PC-3 (cell line): ENCODE measurements at regions not wholly inside any gene's neighbourhood (a gene's known extent, or its start where the extent isn't known, plus 50 kb on each side); places are given as distances from the start of the nearest gene placed in this dataset.

ENCODE experiments used
- ATAC-seq: fragments of 200-7000 bp; cut with Tn5 transposase; 2 replicates; pipeline ENCODE4 v1.9.1; 2020; ENCODE audit warnings: mild to moderate bottlenecking, moderate library complexity
- BruUV-seq: library from RNA; stranded (reverse); fragments of 400-500 nt; replicated peaks from 2 replicates; lab custom pipeline; 2021; lab: Mats Ljungman, UMichigan
- CTCF ChIA-PET: fragments of 300-600 bp; sonication (Branson Sonifier 250); formaldehyde crosslinking; loops from one replicate; lab custom pipeline; 2022; ENCODE audit warnings: antibody characterized with exemption; lab: Charles Lee
- POLR2A ChIA-PET: fragments of 300-600 bp; sonication (Branson Sonifier 250); formaldehyde crosslinking; loops from one replicate; lab custom pipeline; 2022; ENCODE audit warnings: antibody characterized with exemption; ENCODE audit not compliant: unreplicated experiment; lab: Charles Lee
- DNase-seq: peaks from one replicate; pipeline ENCODE4 v3.0.0-alpha.2; 2015
- H2AFZ ChIP-seq: fragments of 300-600 bp; sonication (generic); 2 replicates; pipeline ENCODE4 v1.6.0; 2016; ENCODE audit warnings: antibody characterized with exemption, low read length
- H3F3A ChIP-seq: fragments of 300-600 bp; sonication (generic); one replicate; pipeline ENCODE4 v1.6.0; 2017; ENCODE audit warnings: antibody characterized with exemption, low read length, control low read depth, mild to moderate bottlenecking; ENCODE audit not compliant: unreplicated experiment
- H3K27ac ChIP-seq: fragments of 300-600 bp; sonication (generic); 2 replicates; pipeline ENCODE4 v1.5.1; 2016; ENCODE audit warnings: mild to moderate bottlenecking, low read length
- H3K27me3 ChIP-seq: fragments of 300-600 bp; sonication (generic); 2 replicates; pipeline ENCODE4 v1.6.1; 2016; ENCODE audit warnings: low read length, mixed read lengths
- H3K36me3 ChIP-seq: fragments of 300-600 bp; sonication (generic); 2 replicates; pipeline ENCODE4 v1.6.1; 2016; ENCODE audit warnings: low read depth, mixed run types, low read length, mixed read lengths
- H3K4me1 ChIP-seq: fragments of 300-600 bp; sonication (generic); 2 replicates; pipeline ENCODE4 v1.5.1; 2016; ENCODE audit warnings: low read length; ENCODE audit not compliant: insufficient read depth
- H3K4me2 ChIP-seq: fragments of 300-600 bp; sonication (generic); 2 replicates; pipeline ENCODE4 v1.6.0; 2016; ENCODE audit warnings: low read length
- H3K4me3 ChIP-seq: fragments of 300-600 bp; sonication (generic); 2 replicates; pipeline ENCODE4 v1.5.1; 2016; ENCODE audit warnings: mild to moderate bottlenecking, low read length, mixed read lengths
- H3K79me2 ChIP-seq: fragments of 300-600 bp; sonication (generic); 2 replicates; pipeline ENCODE4 v1.6.1; 2017; ENCODE audit warnings: low read length, mixed read lengths
- H3K9ac ChIP-seq: fragments of 300-600 bp; sonication (generic); 2 replicates; pipeline ENCODE4 v1.6.0; 2016; ENCODE audit warnings: mild to moderate bottlenecking, low read length
- H3K9me2 ChIP-seq: fragments of 300-600 bp; sonication (generic); replicated peaks from 2 replicates; pipeline ENCODE4 v1.6.1; 2016; ENCODE audit warnings: mixed run types, low read length, mixed read lengths
- H3K9me3 ChIP-seq: fragments of 300-600 bp; sonication (generic); 2 replicates; pipeline ENCODE4 v1.6.1; 2016; ENCODE audit warnings: low read length, mixed read lengths
- H4K20me1 ChIP-seq: fragments of 300-600 bp; sonication (generic); 2 replicates; pipeline ENCODE4 v1.6.1; 2016; ENCODE audit warnings: low read length, mixed read lengths
- CTCF ChIP-seq: fragments of 300-600 bp; sonication (generic); conservative IDR thresholded peaks from 2 replicates; pipeline ENCODE4 v1.5.1; 2017; ENCODE audit warnings: antibody characterized with exemption, low read depth, mild to moderate bottlenecking, low read length
- EZH2 ChIP-seq: fragments of 300-600 bp; sonication (generic); IDR thresholded peaks from one replicate; pipeline ENCODE4 v1.6.1; 2017; ENCODE audit warnings: antibody characterized with exemption, mild to moderate bottlenecking, low read length; ENCODE audit not compliant: unreplicated experiment
- EZH2phosphoT487 ChIP-seq: fragments of 300-600 bp; sonication (generic); IDR thresholded peaks from 2 replicates; pipeline ENCODE4 v1.6.1; 2018; ENCODE audit warnings: mild to moderate bottlenecking, antibody characterized with exemption, low read length, borderline replicate concordance
- intact Hi-C: fragments of 100-400 bp; cut with micrococcal nuclease; formaldehyde crosslinking; loops from 2 replicates; pipeline ENCODE4 v1.9.0; 2023

- Histone ChIP-seq H3K27me3 (no peaks in the 10 kb centered on the region; the same call in 1 of the 2 replicates), H3K36me3 (no peaks in the 10 kb centered on the region), H3K4me3 (no peak overlapping the region), H3K9me3 (no peaks in the 10 kb centered on the region), H3K4me2 (no peak overlapping the region), H3K4me1 (no peaks in the 10 kb centered on the region), H4K20me1 (no peaks in the 10 kb centered on the region), H3K79me2 (no peaks in the 10 kb centered on the region), H3K9ac (no peak overlapping the region), H3K27ac (no peak overlapping the region), H2AFZ (no peak overlapping the region), H3K9me2 (no peaks in the 10 kb centered on the region), H3F3A (no peaks in the 10 kb centered on the region)
- CTCF ChIA-PET: no interaction called here
- no peak for DNase-seq
- POLR2A ChIA-PET: no interaction called here
- no peak for TF ChIP-seq CTCF
- no peak for TF ChIP-seq EZH2phosphoT487
- no peak for TF ChIP-seq EZH2
- intact Hi-C loops: no loop called here
- BruUV-seq: no TSS peak
- no peak for ATAC-seq
Observed at GRCh38 chr4:18935659-18936345, 914.2 kb upstream of the LCORL start.

- DNase-seq (peak; percentile 33), ATAC-seq (peak; percentile 56)
- no peak overlapping the region for H2AFZ ChIP-seq
- intact Hi-C loops: loop anchor here (1.0 kb wide), 2 partner anchors 118 to 245 kb away; no protein-coding TSS in a partner anchor
- TF ChIP-seq EZH2phosphoT487 (no peak), CTCF (peak; percentile 58)
- no peak overlapping the region for H3K27ac ChIP-seq
- no peaks in the 10 kb centered on the region for H3K36me3 ChIP-seq
- no peak overlapping the region for H3K9ac ChIP-seq
- H3F3A ChIP-seq: no peaks in the 10 kb centered on the region
- ChIA-PET POLR2A (no interaction called here), CTCF (no interaction called here)
- H3K9me3 ChIP-seq: no peaks in the 10 kb centered on the region
- H3K27me3 ChIP-seq: no peaks in the 10 kb centered on the region; the same call in 1 of the 2 replicates
- no peak overlapping the region for H3K4me3 ChIP-seq
- no peaks in the 10 kb centered on the region for H3K9me2 ChIP-seq
- H3K4me1 ChIP-seq: no peaks in the 10 kb centered on the region
- H3K79me2 ChIP-seq: no peaks in the 10 kb centered on the region
- H3K4me2 ChIP-seq: no peak overlapping the region
- H4K20me1 ChIP-seq: no peaks in the 10 kb centered on the region
- BruUV-seq: no TSS peak
Observed at GRCh38 chr4:18934197-18934596, 912.6 kb upstream of the LCORL start.

- H3K9me3 ChIP-seq: no peaks in the 10 kb centered on the region
- no peak for TF ChIP-seq CTCF
- no peak for TF ChIP-seq EZH2
- TF ChIP-seq EZH2phosphoT487: no peak
- H4K20me1 ChIP-seq: no peaks in the 10 kb centered on the region
- H3K4me2 ChIP-seq: no peak overlapping the region
- ChIA-PET POLR2A (no interaction called here), CTCF (no interaction called here)
- H3K27me3 ChIP-seq: no peaks in the 10 kb centered on the region; the same call in 1 of the 2 replicates
- DNase-seq: no peak
- no peak overlapping the region for H2AFZ ChIP-seq
- no peak overlapping the region for H3K4me3 ChIP-seq
- no peak for ATAC-seq
- no peaks in the 10 kb centered on the region for H3K79me2 ChIP-seq
- no peaks in the 10 kb centered on the region for H3F3A ChIP-seq
- BruUV-seq: no TSS peak
- H3K9me2 ChIP-seq: no peaks in the 10 kb centered on the region
- H3K4me1 ChIP-seq: no peaks in the 10 kb centered on the region
- no peak overlapping the region for H3K9ac ChIP-seq
- no peaks in the 10 kb centered on the region for H3K36me3 ChIP-seq
- no peak overlapping the region for H3K27ac ChIP-seq
- intact Hi-C loops: no loop called here
Observed at GRCh38 chr4:18932730-18933339, 911.3 kb upstream of the LCORL start.
